Limb (tissue), 2 donors: ENCODE measurements at regions not wholly inside any gene's neighbourhood (a gene's known extent, or its start where the extent isn't known, plus 50 kb on each side); places are given as distances from the start of the nearest gene placed in this dataset.
"Not testable (repeated sequence)": the region's sequence is repeated elsewhere in the genome, so short reads cannot be mapped to it uniquely, and the experiment has no call there.

Experiments used
- DNase-seq, 2 donors: peaks; one replicate each; pipeline ENCODE4 v3.0.0-alpha.2; 2016; ENCODE audit errors: extremely low spot score in 2 of 2

GRCh38 chr1:90354704-90355103, 359.8 kb downstream of the ZNF326 start:
- no peak for DNase-seq

DNA sequence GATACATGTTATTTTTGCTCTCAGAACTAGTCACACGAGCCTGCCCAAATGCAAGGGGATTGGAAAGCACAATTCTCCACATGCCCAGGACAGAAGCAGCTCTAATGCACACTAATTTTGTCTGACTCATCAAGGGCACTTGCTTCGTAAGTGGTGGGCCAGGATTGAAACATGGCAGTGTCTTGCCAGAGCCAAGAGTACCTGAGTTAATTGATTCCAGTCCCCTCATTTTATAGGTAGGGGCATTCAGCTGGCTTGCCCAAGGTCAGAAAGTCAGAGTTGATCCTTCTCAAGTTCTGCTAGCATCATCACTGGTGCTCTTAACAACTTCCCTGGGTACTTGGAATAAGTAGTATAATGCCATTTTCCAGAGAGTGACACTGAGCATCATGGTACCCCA, 356.1 kb downstream of the ZNF326 start:
- no peak for DNase-seq

DNA sequence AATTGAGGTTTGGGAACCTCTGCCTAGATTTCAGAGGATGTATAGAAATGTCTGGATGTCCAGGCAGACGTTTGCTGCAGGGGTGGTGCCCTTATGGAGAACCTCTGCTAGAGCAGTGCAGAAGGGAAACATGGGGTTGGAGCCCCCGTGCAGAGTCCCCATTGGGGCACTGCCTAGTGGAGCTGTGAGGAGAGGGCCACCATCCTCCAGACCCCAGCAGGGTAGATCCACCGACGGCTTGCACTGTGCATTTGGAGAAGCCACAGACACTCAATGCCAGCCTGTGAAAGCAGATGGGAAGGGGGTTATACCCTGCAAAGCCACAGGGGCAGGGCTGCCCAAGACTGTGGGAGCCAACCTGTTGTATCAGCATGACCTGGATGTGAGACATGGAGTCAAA, 354.6 kb downstream of the ZNF326 start:
- no peak for DNase-seq

GRCh38 chr1:90348934-90349333, 354.0 kb downstream of the ZNF326 start:
- no peak for DNase-seq

- DNase-seq: not testable (repeated sequence)
Observed at GRCh38 chr1:90348459-90348858, 353.5 kb downstream of the ZNF326 start.

GRCh38 chr1:90347366-90347765, 352.5 kb downstream of the ZNF326 start:
- DNase-seq: no peak

DNA sequence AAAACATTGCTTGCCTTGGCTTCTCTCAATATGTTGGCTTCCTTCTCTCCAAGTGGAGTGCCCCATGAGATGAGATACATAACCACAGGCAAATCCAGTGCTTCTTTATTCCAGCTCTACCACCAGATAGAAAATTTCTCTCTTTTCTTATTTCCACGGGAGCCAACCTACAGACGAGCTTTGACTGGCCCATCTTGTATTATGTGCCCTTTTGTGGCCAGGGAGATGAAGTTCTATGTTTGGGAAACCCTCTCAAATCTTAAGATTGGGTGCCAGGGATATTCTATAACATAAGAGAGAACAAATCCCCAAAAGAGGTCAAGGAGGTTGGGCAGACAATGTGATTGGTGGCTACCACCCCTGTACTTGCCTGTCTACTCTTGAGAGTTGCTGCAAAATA, 351.8 kb downstream of the ZNF326 start:
- DNase-seq: no peak

- DNase-seq: no peak
Observed at GRCh38 chr1:90346349-90346748, 351.4 kb downstream of the ZNF326 start.

GRCh38 chr1:90344963-90345730, 350.2 kb downstream of the ZNF326 start:
- DNase-seq: no peak

GRCh38 chr1:90341516-90341915, 346.6 kb downstream of the ZNF326 start:
- peak in 1 of 2 donors; percentile 29 for DNase-seq

DNA sequence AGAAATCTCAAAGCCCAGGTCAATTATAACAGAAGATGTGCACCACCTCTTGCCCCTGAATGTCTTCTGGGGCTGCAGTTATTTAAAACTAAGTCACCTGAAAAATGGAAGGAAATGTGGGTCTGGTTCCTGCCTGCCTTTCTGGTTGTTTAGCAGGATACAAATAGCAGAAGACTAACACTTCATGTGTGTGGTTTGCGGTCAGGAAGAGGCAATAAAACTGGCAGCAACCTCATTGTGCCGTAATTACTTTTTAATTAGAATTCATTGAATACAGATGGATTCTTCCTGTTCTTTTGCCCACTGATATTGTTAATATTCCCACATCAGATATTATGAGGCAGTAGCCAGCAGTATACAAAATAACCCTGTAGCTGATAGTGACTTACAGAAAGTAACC, 345.7 kb downstream of the ZNF326 start:
- no peak for DNase-seq

GRCh38 chr1:90339811-90340210, 344.9 kb downstream of the ZNF326 start:
- DNase-seq: no peak

GRCh38 chr1:90336552-90337324, 341.8 kb downstream of the ZNF326 start:
- no peak for DNase-seq

DNA sequence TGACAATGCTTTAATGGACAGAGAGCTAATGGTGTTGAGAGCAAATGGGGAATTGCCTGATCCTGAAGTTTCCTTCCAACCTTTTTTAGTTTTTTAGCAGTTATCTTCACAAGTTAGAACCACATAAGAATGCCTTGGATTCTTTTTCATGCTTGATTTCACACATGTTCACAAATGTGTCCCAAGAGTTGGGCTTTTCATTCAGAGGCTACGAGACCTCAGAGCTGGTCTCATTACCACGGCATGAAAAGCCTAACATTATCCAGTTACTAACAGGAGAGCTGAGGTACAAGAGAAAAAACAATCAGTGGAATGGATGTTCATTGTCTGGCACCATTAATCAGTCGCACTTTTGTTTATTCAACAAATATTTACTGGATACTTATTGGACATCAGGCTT, 340.6 kb downstream of the ZNF326 start:
- DNase-seq: no peak

DNA sequence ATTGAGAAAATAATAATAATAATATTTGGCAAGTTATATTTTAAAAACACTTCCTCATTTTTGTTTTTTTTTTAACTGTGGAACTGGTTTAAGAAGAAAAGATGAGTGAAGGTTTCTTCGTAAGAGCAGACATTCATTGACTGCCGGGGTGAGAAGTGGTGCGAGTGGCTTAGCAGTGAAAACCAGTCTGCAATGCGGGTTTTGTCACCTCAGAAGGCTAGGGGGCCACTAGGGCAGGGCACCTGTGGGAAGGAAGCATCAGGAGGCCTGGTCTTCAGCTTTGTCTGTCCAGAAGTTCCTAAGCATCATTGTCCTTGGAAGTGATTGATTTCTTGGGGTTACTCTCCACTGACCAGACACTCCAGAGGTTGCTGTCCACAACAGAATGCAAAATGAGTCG, 339.2 kb downstream of the ZNF326 start:
- no peak for DNase-seq

- DNase-seq: no peak
Observed at GRCh38 chr1:90325168-90325567, 330.3 kb downstream of the ZNF326 start.

GRCh38 chr1:90322186-90322585, 327.3 kb downstream of the ZNF326 start:
- no peak for DNase-seq

DNA sequence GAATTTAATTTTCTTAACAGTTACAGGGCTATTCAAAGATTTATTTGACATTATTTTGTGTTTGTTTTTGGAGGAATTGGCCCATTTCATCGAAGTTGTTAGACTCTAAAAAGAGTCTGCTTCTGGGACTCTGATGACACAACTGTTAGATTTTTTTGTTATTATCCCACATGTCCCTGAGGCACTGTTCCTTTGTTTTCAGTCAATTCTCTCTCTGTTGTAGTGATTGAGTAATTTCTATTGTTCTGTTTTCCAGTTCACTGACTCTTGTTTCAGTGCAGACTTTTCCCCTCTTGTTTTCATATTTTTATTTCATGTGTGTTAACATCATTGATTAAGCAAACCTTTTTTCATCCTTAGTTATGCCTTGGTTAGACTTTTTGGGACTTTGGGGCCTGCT, 325.0 kb downstream of the ZNF326 start:
- no peak for DNase-seq

- DNase-seq: no peak
Observed at GRCh38 chr1:90318431-90318830, 323.5 kb downstream of the ZNF326 start.

GRCh38 chr1:90317628-90318027, 322.7 kb downstream of the ZNF326 start:
- DNase-seq: no peak

DNA sequence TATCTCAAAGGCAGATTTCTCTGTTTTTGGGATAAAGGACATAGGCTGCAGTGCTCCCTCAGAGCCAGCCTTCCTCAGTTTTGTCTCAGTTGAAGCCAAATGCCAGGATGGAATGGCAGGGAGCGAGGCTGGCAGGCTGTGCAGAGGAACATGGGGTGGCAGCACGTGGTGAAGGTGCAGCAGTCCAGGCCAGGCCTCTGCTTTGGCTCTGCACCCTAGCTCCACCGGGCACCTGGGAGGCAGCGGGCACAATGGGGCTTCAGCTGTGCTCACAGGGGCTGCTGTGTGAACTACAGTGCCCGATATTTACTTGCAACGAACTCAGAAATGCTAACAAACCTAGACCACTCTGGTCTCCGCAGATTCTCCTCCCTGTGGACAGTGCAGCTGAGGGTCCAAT, 319.6 kb downstream of the ZNF326 start:
- no peak for DNase-seq

DNA sequence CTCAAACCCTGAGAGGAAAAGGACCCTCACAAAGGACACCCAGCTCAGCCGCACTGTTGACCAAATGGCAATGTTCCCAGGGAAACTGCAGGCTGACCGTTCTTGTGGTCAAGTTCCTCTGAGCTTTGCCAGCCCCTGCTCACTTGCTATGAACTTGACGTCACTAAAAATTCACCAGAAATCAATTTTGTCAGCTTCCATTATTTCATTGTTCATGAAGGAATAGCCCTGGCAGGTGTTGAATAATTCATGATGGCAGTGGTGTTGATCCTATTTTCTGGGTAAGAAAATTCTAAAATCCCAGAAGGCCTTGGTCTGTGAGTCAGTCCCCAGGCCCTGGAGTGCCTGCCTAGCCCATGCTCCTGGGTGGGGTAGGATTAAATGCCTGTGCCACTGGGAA, 318.9 kb downstream of the ZNF326 start:
- no peak for DNase-seq

GRCh38 chr1:90309806-90310205, 314.9 kb downstream of the ZNF326 start:
- DNase-seq: no peak
